ENCODE measurements at regions not wholly inside any gene's neighbourhood (a gene's known extent, or its start where the extent isn't known, plus 50 kb on each side); places are given as distances from the start of the nearest gene placed in this dataset.

GRCh38 chr1:60769082-60769481 lies 313.3 kb upstream of the NFIA start:
- no peak for TF ChIP-seq ZNF48 (tag by site-specific recombination; IDR thresholded peaks at IDR 0.05)
- no peak for TF ChIP-seq ZNF37A (tag by site-specific recombination; IDR thresholded peaks at IDR 0.05)
- TF ChIP-seq ZNF274 (IDR thresholded peaks at IDR 0.05; ENCODE audit: low read length) = no peak
- no peak for TF ChIP-seq ZNF274 (tag by site-specific recombination; IDR thresholded peaks at IDR 0.05; ENCODE audit: borderline replicate concordance)
- TF ChIP-seq ZNF544 (tag by site-specific recombination; IDR thresholded peaks at IDR 0.05) = no peak
- TF ChIP-seq ZNF560 (tag by site-specific recombination; IDR thresholded peaks at IDR 0.05; ENCODE audit: borderline replicate concordance) = no peak
- TF ChIP-seq ZNF132 (tag by site-specific recombination; IDR thresholded peaks at IDR 0.05; ENCODE audit: borderline replicate concordance) = no peak
- no peak for TF ChIP-seq ZBTB7A (tag by site-specific recombination; IDR thresholded peaks at IDR 0.05; ENCODE audit: low read depth)
- no peak for TF ChIP-seq ZNF768 (tag by site-specific recombination; IDR thresholded peaks at IDR 0.05)
- no peak for TF ChIP-seq ZFHX2 (tag by site-specific recombination; conservative IDR thresholded peaks at IDR 0.05)
- no peak for TF ChIP-seq ZNF19 (tag by site-specific recombination; IDR thresholded peaks at IDR 0.05; ENCODE audit: low read depth)
- no peak for TF ChIP-seq ZNF571 (tag by site-specific recombination; IDR thresholded peaks at IDR 0.05)
- TF ChIP-seq ZNF239 (tag by site-specific recombination; IDR thresholded peaks at IDR 0.05) = no peak
- no peak for TF ChIP-seq ZNF747 (tag by site-specific recombination; IDR thresholded peaks at IDR 0.05)
- no peak for TF ChIP-seq SCRT2 (tag by site-specific recombination; IDR thresholded peaks at IDR 0.05)
- TF ChIP-seq ZSCAN23 (tag by site-specific recombination; IDR thresholded peaks at IDR 0.05) = no peak
- no peaks in the 10 kb centered on the region for H3K9me3 ChIP-seq (ENCODE audit: control insufficient read depth, insufficient read depth, low read depth, low read length)
- no peak overlapping the region for H3K27ac ChIP-seq (ENCODE audit: extremely low read depth, low read depth, low read length)
- CTCF ChIA-PET = interaction anchor here (0.7 to 2.0 kb wide), 2 partner anchors 488 to 819 kb away, joined by 3 to 7 read pairs; no protein-coding TSS in a partner anchor
- POLR2A ChIA-PET = no interaction called here
- H3K36me3 ChIP-seq (ENCODE audit: control insufficient read depth in 2 of 2, insufficient read depth in 1 of 2, low read length in 2 of 2) = no peaks in the 10 kb centered on the region
- no peak overlapping the region for H3K4me3 ChIP-seq (ENCODE audit: low read depth, low read length)
- no peaks in the 10 kb centered on the region for H3K4me1 ChIP-seq (ENCODE audit: control insufficient read depth, insufficient read depth, low read length)

- Histone ChIP-seq H3K4me1 (ENCODE audit: control insufficient read depth, insufficient read depth, low read length) (no peaks in the 10 kb centered on the region), H3K36me3 (ENCODE audit: control insufficient read depth in 2 of 2, insufficient read depth in 1 of 2, low read length in 2 of 2) (no peaks in the 10 kb centered on the region), H3K27ac (ENCODE audit: extremely low read depth, low read depth, low read length) (no peak overlapping the region), H3K4me3 (ENCODE audit: low read depth, low read length) (no peak overlapping the region), H3K9me3 (ENCODE audit: control insufficient read depth, insufficient read depth, low read depth, low read length) (no peaks in the 10 kb centered on the region)
- CTCF ChIA-PET = interaction anchor here (0.6 to 2.3 kb wide), 28 partner anchors 10 to 907 kb away, joined by 3 to 39 read pairs (median 4); no protein-coding TSS in a partner anchor
- POLR2A ChIA-PET = interaction anchor here (1.5 kb wide), 1 partner anchor 484 kb away, joined by 5 read pairs; no protein-coding TSS in a partner anchor
- TF ChIP-seq ZNF610 (tag by site-specific recombination; IDR thresholded peaks at IDR 0.05; ENCODE audit: borderline replicate concordance) (no peak), ZNF654 (tag by site-specific recombination; IDR thresholded peaks at IDR 0.05; ENCODE audit: low read depth) (peak; percentile 52)
These were observed 317.2 kb upstream of the NFIA start for GRCh38 chr1:60765204-60765603.

- CTCF ChIA-PET = interaction anchor here (0.6 to 2.3 kb wide), 23 partner anchors 9 to 798 kb away, joined by 3 to 39 read pairs (median 4); no protein-coding TSS in a partner anchor
- Histone ChIP-seq H3K9me3 (ENCODE audit: control insufficient read depth, insufficient read depth, low read depth, low read length) (no peaks in the 10 kb centered on the region), H3K36me3 (ENCODE audit: control insufficient read depth in 2 of 2, insufficient read depth in 1 of 2, low read length in 2 of 2) (no peaks in the 10 kb centered on the region), H3K4me3 (ENCODE audit: low read depth, low read length) (no peak overlapping the region), H3K27ac (ENCODE audit: extremely low read depth, low read depth, low read length) (no peak overlapping the region), H3K4me1 (ENCODE audit: control insufficient read depth, insufficient read depth, low read length) (no peaks in the 10 kb centered on the region)
- POLR2A ChIA-PET = interaction anchor here (1.5 kb wide), 1 partner anchor 483 kb away, joined by 5 read pairs; no protein-coding TSS in a partner anchor
- TF ChIP-seq ZNF776 (tag by site-specific recombination; IDR thresholded peaks at IDR 0.05; ENCODE audit: borderline replicate concordance) = no peak
- no peak for TF ChIP-seq ZNF426 (tag by site-specific recombination; IDR thresholded peaks at IDR 0.05)
- no peak for TF ChIP-seq BCL11A (tag by site-specific recombination; IDR thresholded peaks at IDR 0.05; ENCODE audit: low read depth)
- TF ChIP-seq SCRT1 (tag by site-specific recombination; IDR thresholded peaks at IDR 0.05; ENCODE audit: borderline replicate concordance) = no peak
- no peak for TF ChIP-seq TRIM28 (IDR thresholded peaks at IDR 0.05; ENCODE audit: borderline replicate concordance, low read length)
- TF ChIP-seq ZNF184 (tag by site-specific recombination; IDR thresholded peaks at IDR 0.05) = no peak
- TF ChIP-seq ZNF561 (tag by site-specific recombination; IDR thresholded peaks at IDR 0.05; ENCODE audit: borderline replicate concordance) = no peak
- no peak for TF ChIP-seq ZNF19 (tag by site-specific recombination; IDR thresholded peaks at IDR 0.05; ENCODE audit: low read depth)
- TF ChIP-seq ZNF518A (tag by site-specific recombination; conservative IDR thresholded peaks at IDR 0.05; ENCODE audit: low read depth) = no peak
- no peak for TF ChIP-seq ZNF2 (tag by site-specific recombination; IDR thresholded peaks at IDR 0.05)
- TF ChIP-seq ZNF132 (tag by site-specific recombination; IDR thresholded peaks at IDR 0.05; ENCODE audit: borderline replicate concordance) = no peak
- TF ChIP-seq ELK4 (IDR thresholded peaks at IDR 0.05; ENCODE audit: borderline replicate concordance, low read depth, low read length) = no peak
These were observed 317.9 kb upstream of the NFIA start for GRCh38 chr1:60764489-60764888.

Data from HEK293 (cell line).